ENCODE measurements at regions not wholly inside any gene's neighbourhood (a gene's known extent, or its start where the extent isn't known, plus 50 kb on each side); places are given as distances from the start of the nearest gene placed in this dataset.

DNA sequence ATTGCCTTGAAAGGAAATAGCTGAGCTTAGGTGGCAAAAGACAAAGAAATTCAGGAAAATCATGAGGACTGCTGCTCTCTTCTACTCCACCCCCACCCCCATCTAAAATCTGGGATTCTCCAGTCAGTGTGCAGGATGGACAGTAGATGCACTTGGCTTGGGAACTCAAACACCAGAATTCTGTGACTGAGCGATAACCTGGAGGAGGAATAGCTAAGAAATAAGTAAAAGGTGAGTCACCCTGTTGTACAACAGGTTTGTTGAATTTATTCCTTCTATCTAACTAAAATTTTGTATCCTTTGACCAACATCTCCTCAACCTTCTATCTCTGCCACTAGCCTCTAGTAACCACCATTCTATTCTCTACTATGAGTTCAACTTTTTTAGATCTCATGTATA, 1029.9 kb upstream of the ACVR2A start:
- intact Hi-C loops (cut with DNase I), result no loop called here
- H3K4me3 ChIP-seq (ENCODE audit: low read length in 3 of 3), result no peak overlapping the region
- no peak overlapping the region for H3K27ac ChIP-seq (ENCODE audit: low read depth in 2 of 2, low read length in 2 of 2)
- H3K9me3 ChIP-seq (ENCODE audit: control insufficient read depth in 2 of 3, insufficient read depth in 1 of 3, low read length in 3 of 3), result no peaks in the 10 kb centered on the region
- H3K27me3 ChIP-seq (ENCODE audit: control insufficient read depth, insufficient read depth, low read length), result no peaks in the 10 kb centered on the region
- DNase-seq (no peak), FAIRE-seq (no peak)
- H3K4me1 ChIP-seq (ENCODE audit: control insufficient read depth in 2 of 3, insufficient read depth in 2 of 3, low read depth in 1 of 3, low read length in 3 of 3), result no peaks in the 10 kb centered on the region
- no peak overlapping the region for H3K9ac ChIP-seq (ENCODE audit: low read length in 3 of 3)
- no peaks in the 10 kb centered on the region for H3K36me3 ChIP-seq (ENCODE audit: control insufficient read depth in 2 of 3, insufficient read depth in 3 of 3, low read length in 3 of 3)
- TF ChIP-seq, protein P1, sequence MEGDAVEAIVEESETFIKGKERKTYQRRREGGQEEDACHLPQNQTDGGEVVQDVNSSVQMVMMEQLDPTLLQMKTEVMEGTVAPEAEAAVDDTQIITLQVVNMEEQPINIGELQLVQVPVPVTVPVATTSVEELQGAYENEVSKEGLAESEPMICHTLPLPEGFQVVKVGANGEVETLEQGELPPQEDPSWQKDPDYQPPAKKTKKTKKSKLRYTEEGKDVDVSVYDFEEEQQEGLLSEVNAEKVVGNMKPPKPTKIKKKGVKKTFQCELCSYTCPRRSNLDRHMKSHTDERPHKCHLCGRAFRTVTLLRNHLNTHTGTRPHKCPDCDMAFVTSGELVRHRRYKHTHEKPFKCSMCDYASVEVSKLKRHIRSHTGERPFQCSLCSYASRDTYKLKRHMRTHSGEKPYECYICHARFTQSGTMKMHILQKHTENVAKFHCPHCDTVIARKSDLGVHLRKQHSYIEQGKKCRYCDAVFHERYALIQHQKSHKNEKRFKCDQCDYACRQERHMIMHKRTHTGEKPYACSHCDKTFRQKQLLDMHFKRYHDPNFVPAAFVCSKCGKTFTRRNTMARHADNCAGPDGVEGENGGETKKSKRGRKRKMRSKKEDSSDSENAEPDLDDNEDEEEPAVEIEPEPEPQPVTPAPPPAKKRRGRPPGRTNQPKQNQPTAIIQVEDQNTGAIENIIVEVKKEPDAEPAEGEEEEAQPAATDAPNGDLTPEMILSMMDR (IDR thresholded peaks at IDR 0.05; ENCODE audit: borderline replicate concordance, extremely low read depth, insufficient read depth), result no peak

GRCh38 chr2:146807568-146808168, 1037.2 kb upstream of the ACVR2A start:
- intact Hi-C loops (cut with DNase I), result no loop called here
- no peak overlapping the region for H3K27ac ChIP-seq (ENCODE audit: low read depth in 2 of 2, low read length in 2 of 2)
- H3K4me3 ChIP-seq (ENCODE audit: low read length in 3 of 3), result no peak overlapping the region
- H3K4me1 ChIP-seq (ENCODE audit: control insufficient read depth in 2 of 3, insufficient read depth in 2 of 3, low read depth in 1 of 3, low read length in 3 of 3), result no peaks in the 10 kb centered on the region
- FAIRE-seq (no peak), DNase-seq (no peak)
- no peaks in the 10 kb centered on the region for H3K27me3 ChIP-seq (ENCODE audit: control insufficient read depth, insufficient read depth, low read length)
- no peaks in the 10 kb centered on the region for H3K36me3 ChIP-seq (ENCODE audit: control insufficient read depth in 2 of 3, insufficient read depth in 3 of 3, low read length in 3 of 3)
- no peaks in the 10 kb centered on the region for H3K9me3 ChIP-seq (ENCODE audit: control insufficient read depth in 2 of 3, insufficient read depth in 1 of 3, low read length in 3 of 3)
- TF ChIP-seq, protein P1 (IDR thresholded peaks at IDR 0.05; ENCODE audit: borderline replicate concordance, extremely low read depth, insufficient read depth), result no peak
- H3K9ac ChIP-seq (ENCODE audit: low read length in 3 of 3), result no peak overlapping the region

GRCh38 chr2:146806364-146807005, 1038.3 kb upstream of the ACVR2A start:
- DNase-seq, result no peak
- H3K27ac ChIP-seq (ENCODE audit: low read depth in 2 of 2, low read length in 2 of 2), result no peak overlapping the region
- H3K9ac ChIP-seq (ENCODE audit: low read length in 3 of 3), result no peak overlapping the region

More at GRCh38 chr2:146806364-146807005, 1038.3 kb upstream of the ACVR2A start:
- TF ChIP-seq, protein P1 (IDR thresholded peaks at IDR 0.05; ENCODE audit: borderline replicate concordance, extremely low read depth, insufficient read depth), result no peak
- H3K4me3 ChIP-seq (ENCODE audit: low read length in 3 of 3), result no peak overlapping the region
- no peaks in the 10 kb centered on the region for H3K36me3 ChIP-seq (ENCODE audit: control insufficient read depth in 2 of 3, insufficient read depth in 3 of 3, low read length in 3 of 3)
- FAIRE-seq, result no peak
- no peaks in the 10 kb centered on the region for H3K27me3 ChIP-seq (ENCODE audit: control insufficient read depth, insufficient read depth, low read length)
- no peaks in the 10 kb centered on the region for H3K4me1 ChIP-seq (ENCODE audit: control insufficient read depth in 2 of 3, insufficient read depth in 2 of 3, low read depth in 1 of 3, low read length in 3 of 3)
- intact Hi-C loops (cut with DNase I), result no loop called here
- H3K9me3 ChIP-seq (ENCODE audit: control insufficient read depth in 2 of 3, insufficient read depth in 1 of 3, low read length in 3 of 3), result no peaks in the 10 kb centered on the region

Measured in kidney (tissue), 13 donors.